H9 (cell line): ENCODE measurements at regions not wholly inside any gene's neighbourhood (a gene's known extent, or its start where the extent isn't known, plus 50 kb on each side); places are given as distances from the start of the nearest gene placed in this dataset.

Source experiments
- DNase-seq: peaks from one replicate; pipeline ENCODE4 v3.0.0-alpha.2; 2017
- H2AFZ ChIP-seq: one replicate; pipeline ENCODE4 v1.6.1; 2013; ENCODE audit warnings: mild to moderate bottlenecking, low read length, control low read depth, moderate library complexity
- H2AK5ac ChIP-seq: 2 replicates; pipeline ENCODE4 v1.6.1; 2013; ENCODE audit warnings: low read length, control low read depth, mixed read lengths; ENCODE audit not compliant: insufficient read length
- H2BK120ac ChIP-seq: one replicate; pipeline ENCODE4 v1.6.1; 2013; ENCODE audit warnings: low read depth, mild to moderate bottlenecking, low read length, control low read depth, inconsistent platforms; ENCODE audit not compliant: poor library complexity, severe bottlenecking
- H2BK12ac ChIP-seq: 2 replicates; pipeline ENCODE4 v1.6.1; 2013; ENCODE audit warnings: low read length, control low read depth, mixed read lengths, low read depth; ENCODE audit not compliant: insufficient read length
- H2BK15ac ChIP-seq: 2 replicates; pipeline ENCODE4 v1.6.1; 2013; ENCODE audit warnings: low read depth, low read length, control low read depth
- H2BK20ac ChIP-seq: one replicate; pipeline ENCODE4 v1.6.1; 2013; ENCODE audit warnings: low read depth, mild to moderate bottlenecking, low read length, control low read depth, inconsistent platforms; ENCODE audit not compliant: poor library complexity, severe bottlenecking
- H2BK5ac ChIP-seq: 2 replicates; pipeline ENCODE4 v1.6.1; 2013; ENCODE audit warnings: low read length, control low read depth, mixed read lengths; ENCODE audit not compliant: insufficient read length
- H3K14ac ChIP-seq: 2 replicates; pipeline ENCODE4 v1.6.1; 2013; ENCODE audit warnings: low read length, control low read depth; ENCODE audit not compliant: insufficient read depth
- H3K18ac ChIP-seq: 2 replicates; pipeline ENCODE4 v1.6.1; 2013; ENCODE audit warnings: low read depth, mild to moderate bottlenecking, mixed read lengths, low read length, control low read depth; ENCODE audit not compliant: insufficient read length
- H3K23ac ChIP-seq: 2 replicates; pipeline ENCODE4 v1.6.1; 2013; ENCODE audit warnings: low read length, control low read depth, mixed read lengths, low read depth; ENCODE audit not compliant: insufficient read length
- H3K23me2 ChIP-seq: 2 replicates; pipeline ENCODE4 v1.6.1; 2013; ENCODE audit warnings: low read depth, mild to moderate bottlenecking, mixed read lengths, low read length, control low read depth; ENCODE audit not compliant: insufficient read length, poor library complexity, severe bottlenecking
- H3K27ac ChIP-seq: 2 replicates; pipeline ENCODE4 v1.5.1; 2013; ENCODE audit warnings: low read length, control low read depth, mixed read lengths, low read depth; ENCODE audit not compliant: insufficient read length
- H3K27me3 ChIP-seq: 2 replicates; pipeline ENCODE4 v1.6.1; 2013; ENCODE audit warnings: low read length, control low read depth, inconsistent platforms; ENCODE audit not compliant: insufficient read depth
- H3K4ac ChIP-seq: 2 replicates; pipeline ENCODE4 v1.6.1; 2013; ENCODE audit warnings: low read depth, mild to moderate bottlenecking, control low read depth, inconsistent platforms, low read length, moderate library complexity
- H3K4me1 ChIP-seq: 2 replicates; pipeline ENCODE4 v1.6.1; 2013; ENCODE audit warnings: low read length, control low read depth, inconsistent platforms; ENCODE audit not compliant: insufficient read depth
- H3K4me2 ChIP-seq: 2 replicates; pipeline ENCODE4 v1.6.1; 2013; ENCODE audit warnings: low read length, control low read depth, mixed read lengths; ENCODE audit not compliant: insufficient read length, insufficient read depth
- H3K56ac ChIP-seq: 2 replicates; pipeline ENCODE4 v1.6.1; 2013; ENCODE audit warnings: low read depth, mild to moderate bottlenecking, mixed read lengths, low read length, control low read depth; ENCODE audit not compliant: insufficient read length
- H3K79me1 ChIP-seq: 2 replicates; pipeline ENCODE4 v1.6.1; 2013; ENCODE audit warnings: low read depth, mild to moderate bottlenecking, moderate library complexity, low read length, control low read depth, inconsistent platforms; ENCODE audit not compliant: insufficient read depth, poor library complexity, severe bottlenecking
- H3K79me2 ChIP-seq: 2 replicates; pipeline ENCODE4 v1.6.1; 2013; ENCODE audit warnings: low read length, control low read depth, inconsistent platforms; ENCODE audit not compliant: insufficient read depth
- H3K9ac ChIP-seq: 2 replicates; pipeline ENCODE4 v1.6.1; 2013; ENCODE audit warnings: low read length, control low read depth, mixed read lengths; ENCODE audit not compliant: insufficient read length; ENCODE audit errors: extremely low read depth
- H3K9me3 ChIP-seq: one replicate; pipeline ENCODE4 v1.6.1; 2013; ENCODE audit warnings: low read depth, low read length, inconsistent platforms; ENCODE audit not compliant: control insufficient read depth
- H3T11ph ChIP-seq: one replicate; pipeline ENCODE4 v1.6.1; 2013; ENCODE audit warnings: mild to moderate bottlenecking, low read length, control low read depth, inconsistent platforms
- H4K20me1 ChIP-seq: one replicate; pipeline ENCODE4 v1.6.1; 2013; ENCODE audit not compliant: control insufficient read depth, insufficient read length, insufficient read depth
- H4K5ac ChIP-seq: 2 replicates; pipeline ENCODE4 v1.6.1; 2013; ENCODE audit warnings: low read depth, mild to moderate bottlenecking, mixed read lengths, low read length, control low read depth; ENCODE audit not compliant: insufficient read length
- H4K8ac ChIP-seq: replicated peaks from 2 replicates; pipeline ENCODE4 v1.6.1; 2013; ENCODE audit warnings: low read length, control low read depth, mixed read lengths, low read depth; ENCODE audit not compliant: insufficient read length
- H4K91ac ChIP-seq: 2 replicates; pipeline ENCODE4 v1.6.1; 2013; ENCODE audit warnings: low read depth, mild to moderate bottlenecking, moderate library complexity, mixed read lengths, low read length, control low read depth; ENCODE audit not compliant: insufficient read length
- H3K27ac Mint-ChIP-seq, 3 experiments: 2 replicates in 2 of 3; 3 replicates in 1 of 3; pipeline ENCODE4 v1.8.0; 2020 to 2021; ENCODE audit warnings: mixed read lengths in 3 of 3, mild to moderate bottlenecking in 1 of 3, moderate library complexity in 1 of 3
- H3K27me3 Mint-ChIP-seq: 2 replicates; pipeline ENCODE4 v1.8.0; 2021; ENCODE audit warnings: low read depth, mild to moderate bottlenecking, moderate library complexity, mixed read lengths
- H3K36me3 Mint-ChIP-seq, 3 experiments: 2 replicates in 2 of 3; 3 replicates in 1 of 3; pipeline ENCODE4 v1.8.0; 2020 to 2021; ENCODE audit warnings: low read depth in 3 of 3, mixed read lengths in 3 of 3; ENCODE audit not compliant: insufficient read depth in 1 of 3
- H3K4me1 Mint-ChIP-seq, 2 experiments: 2 replicates each; pipeline ENCODE4 v1.8.0; 2020; ENCODE audit warnings: mixed read lengths in 2 of 2
- H3K4me3 Mint-ChIP-seq, 2 experiments: 2 replicates in 1 of 2; 3 replicates in 1 of 2; pipeline ENCODE4 v1.8.0; 2020 to 2021; ENCODE audit warnings: mild to moderate bottlenecking in 2 of 2, mixed read lengths in 2 of 2, moderate library complexity in 1 of 2
- H3K9me3 Mint-ChIP-seq, 2 experiments: 2 replicates in 1 of 2; 3 replicates in 1 of 2; pipeline ENCODE4 v1.8.0; 2020; ENCODE audit warnings: mild to moderate bottlenecking in 2 of 2, mixed read lengths in 2 of 2, moderate library complexity in 1 of 2
- CTCF ChIP-seq: fragments of 200-600 bp; sonication (generic); conservative IDR thresholded peaks from 3 replicates; pipeline ENCODE4 v1.8.0; 2021; ENCODE audit warnings: antibody characterized with exemption, mild to moderate bottlenecking
- WGBS: extraction: QIAGEN DNeasy Blood & Tissue Kit; methylation state at CpG from one replicate; pipeline ENCODE4 v1.1.7; 2013; ENCODE audit warnings: missing lambda C conversion rate, low lambda C conversion rate, mixed read lengths; ENCODE audit not compliant: insufficient read length; ENCODE audit errors: extremely low coverage; 5-methylcytosine and 5-hydroxymethylcytosine counted together

- Histone ChIP-seq H4K5ac (no peak overlapping the region), H3K18ac (no peak overlapping the region), H3K9ac (no peak overlapping the region), H3K4me2 (no peak overlapping the region), H2AFZ (no peak overlapping the region), H2BK120ac (no peak overlapping the region), H3K4me1 (no peaks in the 10 kb centered on the region), H4K8ac (no peak overlapping the region), H2BK12ac (no peak overlapping the region), H4K20me1 (no peaks in the 10 kb centered on the region), H3T11ph (no peak overlapping the region), H2BK5ac (no peak overlapping the region), H3K27ac (no peak overlapping the region), H2BK15ac (no peak overlapping the region), H4K91ac (no peak overlapping the region), H2BK20ac (no peak overlapping the region), H2AK5ac (no peak overlapping the region), H3K14ac (no peak overlapping the region), H3K9me3 (no peaks in the 10 kb centered on the region), H3K23ac (no peak overlapping the region), H3K27me3 (no peaks in the 10 kb centered on the region), H3K79me1 (no peaks in the 10 kb centered on the region), H3K4ac (no peak overlapping the region), H3K56ac (no peak overlapping the region), H3K23me2 (no peaks in the 10 kb centered on the region), H3K79me2 (no peaks in the 10 kb centered on the region)
- no CpG with 5 or more reads among the region's 3 CpGs for WGBS
- no peak for DNase-seq
- H3K4me3 Mint-ChIP-seq: no peak overlapping the region
- TF ChIP-seq CTCF: no peak
- H3K4me1 Mint-ChIP-seq: peaks cover 10 to 11% of the 10 kb centered on the region in 2 experiments
- no peaks in the 10 kb centered on the region for H3K36me3 Mint-ChIP-seq
- H3K27ac Mint-ChIP-seq: no peak overlapping the region
- no peaks in the 10 kb centered on the region for H3K9me3 Mint-ChIP-seq
- no peaks in the 10 kb centered on the region for H3K27me3 Mint-ChIP-seq
Measured at GRCh38 chr6:108796875-108797274, 51.3 kb upstream of the ARMC2 start.
